Osteoblast (primary cell): ENCODE measurements at regions not wholly inside any gene's neighbourhood (a gene's known extent, or its start where the extent isn't known, plus 50 kb on each side); places are given as distances from the start of the nearest gene placed in this dataset.

Experiments
- DNase-seq: peaks from one replicate; pipeline ENCODE4 v3.0.0; 2011; ENCODE audit warnings: low spot score, mixed read lengths; ENCODE audit not compliant: insufficient read length; ENCODE audit errors: missing footprints
- H2AFZ ChIP-seq: 2 replicates; pipeline ENCODE4 v1.6.0; 2011; ENCODE audit warnings: mild to moderate bottlenecking, low read length
- H3K27ac ChIP-seq: 2 replicates; pipeline ENCODE4 v1.5.1; 2011; ENCODE audit warnings: mild to moderate bottlenecking, low read depth, low read length, moderate library complexity
- H3K27me3 ChIP-seq: 2 replicates; pipeline ENCODE4 v1.6.0; 2012; ENCODE audit warnings: mild to moderate bottlenecking, control low read depth, inconsistent platforms, low read length, moderate library complexity; ENCODE audit not compliant: insufficient read depth
- H3K36me3 ChIP-seq: 2 replicates; pipeline ENCODE4 v1.5.1; 2011; ENCODE audit warnings: mild to moderate bottlenecking, low read length, control low read depth, moderate library complexity; ENCODE audit not compliant: insufficient read depth
- H3K4me1 ChIP-seq: 2 replicates; pipeline ENCODE4 v1.5.1; 2011; ENCODE audit warnings: mild to moderate bottlenecking, low read length, control low read depth, moderate library complexity; ENCODE audit not compliant: insufficient read depth
- H3K4me2 ChIP-seq: 2 replicates; pipeline ENCODE4 v1.6.0; 2011; ENCODE audit warnings: mild to moderate bottlenecking, low read length; ENCODE audit not compliant: insufficient read depth
- H3K4me3 ChIP-seq: fragments of 200-600 bp; sonication (generic); 3 replicates; pipeline ENCODE4 v1.5.1; 2012; ENCODE audit warnings: mild to moderate bottlenecking, low read length, inconsistent platforms; ENCODE audit not compliant: insufficient read depth
- H3K79me2 ChIP-seq: 2 replicates; pipeline ENCODE4 v1.6.0; 2012; ENCODE audit warnings: mild to moderate bottlenecking, low read length, control low read depth, inconsistent platforms; ENCODE audit not compliant: insufficient read depth
- H3K9me3 ChIP-seq: 2 replicates; pipeline ENCODE4 v1.5.1; 2011; ENCODE audit warnings: low read depth, low read length, control low read depth
- H4K20me1 ChIP-seq: 2 replicates; pipeline ENCODE4 v1.6.0; 2012; ENCODE audit warnings: mild to moderate bottlenecking, low read length, control low read depth; ENCODE audit not compliant: insufficient read depth
- CTCF ChIP-seq: IDR thresholded peaks from 2 replicates; pipeline ENCODE4 v1.5.1; 2011; ENCODE audit warnings: mild to moderate bottlenecking, low read depth, low read length, moderate library complexity; ENCODE audit errors: extremely low read depth

DNA sequence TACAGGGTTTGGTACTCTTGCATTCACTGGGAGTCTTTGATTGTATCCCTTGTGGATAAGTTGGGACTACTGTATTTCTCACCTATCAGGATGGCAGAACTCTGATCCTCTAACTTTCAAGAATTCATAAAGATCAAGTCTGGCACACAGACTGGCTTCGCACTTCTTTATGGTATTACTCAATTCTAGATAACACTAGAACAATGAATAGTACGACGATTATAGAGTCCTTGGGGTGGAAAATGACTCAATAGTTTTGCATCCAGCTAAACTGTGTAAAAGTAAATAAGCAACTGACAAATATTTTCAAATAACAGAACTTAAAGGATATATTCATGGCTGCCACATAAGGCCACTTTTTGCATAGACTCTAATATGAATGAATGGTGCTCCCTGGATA lies 103.4 kb upstream of the MEX3C start:
- Histone ChIP-seq H3K79me2 (no peaks in the 10 kb centered on the region), H3K27me3 (no peaks in the 10 kb centered on the region), H4K20me1 (no peaks in the 10 kb centered on the region), H3K36me3 (no peaks in the 10 kb centered on the region), H2AFZ (no peak overlapping the region), H3K27ac (no peak overlapping the region), H3K4me3 (no peak overlapping the region), H3K4me2 (no peak overlapping the region), H3K9me3 (no peaks in the 10 kb centered on the region), H3K4me1 (no peaks in the 10 kb centered on the region)
- TF ChIP-seq CTCF, result no peak
- no peak for DNase-seq

DNA sequence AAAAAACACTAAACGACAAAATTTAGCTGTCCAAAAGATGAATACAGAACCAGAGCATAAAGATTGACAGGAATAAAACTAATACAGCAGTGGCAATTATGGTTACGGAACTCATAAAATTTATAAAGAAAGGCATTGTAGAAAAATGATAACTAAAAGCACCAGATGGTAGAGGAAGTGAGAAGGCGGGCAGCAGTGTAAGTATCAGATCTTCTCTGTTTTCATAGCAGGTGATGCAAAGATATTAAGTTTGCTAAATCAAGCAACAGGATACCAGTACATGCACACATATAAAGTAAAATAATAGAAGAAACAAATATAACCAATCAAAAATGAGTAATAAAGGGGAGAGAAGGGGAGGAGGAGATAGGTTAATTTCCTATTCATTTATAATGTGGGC lies 103.9 kb upstream of the MEX3C start:
- H3K4me3 ChIP-seq, result no peak overlapping the region
- H3K4me2 ChIP-seq, result no peak overlapping the region
- no peaks in the 10 kb centered on the region for H3K4me1 ChIP-seq
- no peak for DNase-seq
- no peak overlapping the region for H3K27ac ChIP-seq
- H3K27me3 ChIP-seq, result no peaks in the 10 kb centered on the region
- no peak overlapping the region for H2AFZ ChIP-seq
- no peaks in the 10 kb centered on the region for H3K9me3 ChIP-seq
- H3K79me2 ChIP-seq, result no peaks in the 10 kb centered on the region
- H3K36me3 ChIP-seq, result no peaks in the 10 kb centered on the region
- TF ChIP-seq CTCF, result no peak
- H4K20me1 ChIP-seq, result no peaks in the 10 kb centered on the region

DNA sequence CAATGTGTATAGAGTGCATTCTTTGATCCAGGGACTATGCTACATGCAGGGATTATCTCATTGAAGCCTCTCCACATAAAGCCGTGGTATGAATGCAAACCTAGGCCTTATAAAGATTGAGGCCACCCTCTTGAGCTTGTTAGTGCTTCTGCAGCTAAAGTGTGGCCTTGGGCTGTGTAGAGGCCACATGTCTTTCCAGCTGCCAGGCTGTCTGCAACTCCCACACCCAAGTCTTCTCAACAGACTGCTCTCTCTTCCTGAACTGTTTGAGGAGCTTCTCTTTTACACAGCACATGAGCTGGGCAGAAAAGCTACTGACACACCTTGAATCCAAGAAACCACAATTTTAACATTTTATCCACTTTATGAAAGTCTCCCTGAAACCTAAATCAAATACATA lies 119.2 kb upstream of the MEX3C start:
- no peaks in the 10 kb centered on the region for H3K36me3 ChIP-seq
- no peaks in the 10 kb centered on the region for H4K20me1 ChIP-seq
- H3K27me3 ChIP-seq, result no peaks in the 10 kb centered on the region
- no peak overlapping the region for H3K4me2 ChIP-seq
- H3K4me3 ChIP-seq, result no peak overlapping the region
- H3K27ac ChIP-seq, result no peak overlapping the region
- no peaks in the 10 kb centered on the region for H3K9me3 ChIP-seq
- TF ChIP-seq CTCF, result no peak
- H3K79me2 ChIP-seq, result no peaks in the 10 kb centered on the region
- no peak for DNase-seq
- no peak overlapping the region for H2AFZ ChIP-seq
- no peaks in the 10 kb centered on the region for H3K4me1 ChIP-seq

- no peak for TF ChIP-seq CTCF
- H3K4me2 ChIP-seq, result no peak overlapping the region
Observed at GRCh38 chr18:51321696-51322095, 124.2 kb upstream of the MEX3C start.

More at GRCh38 chr18:51321696-51322095, 124.2 kb upstream of the MEX3C start:
- Histone ChIP-seq H3K36me3 (no peaks in the 10 kb centered on the region), H3K4me3 (no peak overlapping the region), H3K27me3 (no peaks in the 10 kb centered on the region), H3K4me1 (no peaks in the 10 kb centered on the region), H2AFZ (no peak overlapping the region), H3K79me2 (no peaks in the 10 kb centered on the region), H3K27ac (no peak overlapping the region), H4K20me1 (no peaks in the 10 kb centered on the region), H3K9me3 (no peaks in the 10 kb centered on the region)
- DNase-seq, result no peak
